ENCODE measurements at regions not wholly inside any gene's neighbourhood (a gene's known extent, or its start where the extent isn't known, plus 50 kb on each side); places are given as distances from the start of the nearest gene placed in this dataset.

DNA sequence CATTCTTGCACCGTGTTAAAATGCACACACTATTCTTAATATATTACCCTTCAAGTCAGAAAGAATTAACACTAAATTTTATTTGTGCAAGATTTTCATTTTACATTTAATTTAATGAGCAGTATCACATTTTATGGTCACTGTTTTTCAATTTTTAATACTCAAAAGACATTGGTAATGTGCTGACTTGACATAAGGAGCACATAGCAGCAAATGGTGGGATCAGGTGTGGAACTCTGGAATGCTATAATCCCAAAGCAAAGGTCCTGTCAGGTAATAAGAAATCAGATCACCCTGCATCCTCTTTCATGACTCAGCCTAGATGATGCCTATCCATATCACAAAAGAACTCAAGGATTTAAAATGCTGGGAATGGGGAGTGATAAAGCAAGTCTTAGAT, 55.6 kb upstream of the SPAG16 start:
- Histone ChIP-seq H3K4me3 (ENCODE audit: insufficient read depth, low read depth, low read length) (no peak overlapping the region), H3K27me3 (ENCODE audit: control insufficient read depth, insufficient read depth, low read length, poor library complexity, severe bottlenecking) (no peaks in the 10 kb centered on the region), H3K4me1 (ENCODE audit: control insufficient read depth, insufficient read depth, low read length) (peaks cover 12% of the 10 kb centered on the region), H3K36me3 (ENCODE audit: control insufficient read depth, insufficient read depth, low read length) (no peaks in the 10 kb centered on the region), H3K9me3 (ENCODE audit: control insufficient read depth, low read length) (no peaks in the 10 kb centered on the region), H3K27ac (ENCODE audit: insufficient read depth, low read depth, low read length, poor library complexity, severe bottlenecking) (no peak overlapping the region)
- 88 to 100% methylated on average over 1 of the region's 1 CpG for WGBS, 2 experiments

DNA sequence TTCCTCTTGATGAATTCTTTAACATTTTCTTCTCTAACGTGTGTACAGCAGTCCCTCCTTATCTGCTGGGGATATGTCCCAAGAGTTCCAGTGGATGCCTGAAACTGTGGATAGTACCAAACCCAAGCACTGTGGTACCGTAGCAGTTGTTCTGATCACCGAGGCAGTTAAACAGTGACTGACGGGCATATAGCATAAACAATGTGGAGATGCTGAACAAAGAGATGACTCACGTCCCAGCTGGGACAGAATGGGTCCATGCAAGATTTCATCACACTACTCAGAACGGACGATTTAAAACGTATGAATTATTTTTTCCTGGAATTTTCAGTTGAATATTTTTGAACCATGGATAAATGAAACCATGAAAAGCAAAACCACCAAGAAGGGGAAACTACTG, 54.5 kb upstream of the SPAG16 start:
- no peak overlapping the region for H3K4me3 ChIP-seq (ENCODE audit: insufficient read depth, low read depth, low read length)
- H3K4me1 ChIP-seq (ENCODE audit: control insufficient read depth, insufficient read depth, low read length): peaks cover 20% of the 10 kb centered on the region
- H3K9me3 ChIP-seq (ENCODE audit: control insufficient read depth, low read length): no peaks in the 10 kb centered on the region
- H3K27me3 ChIP-seq (ENCODE audit: control insufficient read depth, insufficient read depth, low read length, poor library complexity, severe bottlenecking): no peaks in the 10 kb centered on the region
- no peak overlapping the region for H3K27ac ChIP-seq (ENCODE audit: insufficient read depth, low read depth, low read length, poor library complexity, severe bottlenecking)
- H3K36me3 ChIP-seq (ENCODE audit: control insufficient read depth, insufficient read depth, low read length): no peaks in the 10 kb centered on the region
- 77 to 89% methylated on average over 8 of the region's 8 CpGs for WGBS, 2 experiments

DNA sequence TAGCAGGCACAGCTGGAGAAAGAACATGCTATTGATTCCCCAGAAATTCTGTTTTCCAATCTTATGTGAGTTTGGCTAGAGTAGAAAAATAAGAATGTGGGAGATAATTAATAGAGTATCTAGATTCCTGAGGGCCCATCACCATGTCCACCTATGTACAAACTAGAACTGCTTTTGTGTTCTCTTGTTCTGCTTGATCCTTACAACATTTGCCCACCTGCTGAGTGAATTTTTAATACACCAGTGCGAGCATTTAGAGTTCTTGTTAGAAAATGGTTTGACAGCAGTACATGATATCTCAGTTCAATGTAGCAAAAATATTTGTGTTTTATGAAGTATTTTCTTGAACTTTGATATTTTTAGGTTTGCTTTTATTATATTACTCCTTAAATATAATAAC, 52.3 kb upstream of the SPAG16 start:
- Histone ChIP-seq H3K27me3 (ENCODE audit: control insufficient read depth, insufficient read depth, low read length, poor library complexity, severe bottlenecking) (no peaks in the 10 kb centered on the region), H3K4me3 (ENCODE audit: insufficient read depth, low read depth, low read length) (no peak overlapping the region), H3K9me3 (ENCODE audit: control insufficient read depth, low read length) (no peaks in the 10 kb centered on the region), H3K27ac (ENCODE audit: insufficient read depth, low read depth, low read length, poor library complexity, severe bottlenecking) (no peak overlapping the region), H3K36me3 (ENCODE audit: control insufficient read depth, insufficient read depth, low read length) (no peaks in the 10 kb centered on the region), H3K4me1 (ENCODE audit: control insufficient read depth, insufficient read depth, low read length) (peaks cover 23% of the 10 kb centered on the region)
- 100% methylated on average over 1 of the region's 1 CpG for WGBS, 2 experiments

DNA sequence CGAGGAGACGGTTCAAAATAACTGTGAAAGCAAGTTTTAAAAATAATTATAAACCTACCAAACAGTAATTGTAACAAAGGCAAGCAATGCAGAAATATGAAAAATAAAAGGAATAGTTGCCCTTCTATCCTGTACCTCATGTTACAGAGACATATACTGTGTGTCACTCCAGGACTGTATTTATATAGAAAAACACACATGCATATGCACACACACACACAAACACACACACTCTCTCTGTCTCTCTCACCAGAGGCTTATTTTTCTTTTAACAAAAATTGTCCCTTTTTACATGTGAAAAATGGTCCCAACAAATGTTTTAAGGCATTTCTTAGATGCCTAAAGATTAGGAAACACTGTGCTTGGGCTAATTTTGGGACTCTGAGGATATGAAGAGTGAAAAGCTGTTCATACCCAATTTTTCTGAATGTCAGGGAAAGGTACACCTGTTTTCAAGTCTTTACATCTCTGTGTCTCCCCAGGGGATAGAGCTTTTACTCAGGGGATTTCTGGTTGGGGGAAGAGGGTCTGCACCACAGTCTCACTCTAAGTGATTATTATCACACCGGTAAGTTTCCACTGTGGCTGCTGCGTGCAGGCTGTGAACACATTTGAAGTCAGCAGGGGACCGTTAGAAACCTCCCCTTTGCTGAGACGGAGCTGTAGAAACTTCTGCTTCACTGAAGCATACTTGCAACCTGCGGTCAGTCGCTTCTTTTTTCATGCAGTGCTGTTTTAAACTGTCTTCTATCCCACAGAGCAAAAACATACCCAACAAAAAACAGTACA, 51.4 kb upstream of the SPAG16 start:
- Histone ChIP-seq H3K36me3 (ENCODE audit: control insufficient read depth, insufficient read depth, low read length) (no peaks in the 10 kb centered on the region), H3K27ac (ENCODE audit: insufficient read depth, low read depth, low read length, poor library complexity, severe bottlenecking) (peak overlapping the region; percentile 29), H3K4me1 (ENCODE audit: control insufficient read depth, insufficient read depth, low read length) (peaks cover 23% of the 10 kb centered on the region), H3K27me3 (ENCODE audit: control insufficient read depth, insufficient read depth, low read length, poor library complexity, severe bottlenecking) (no peaks in the 10 kb centered on the region), H3K4me3 (ENCODE audit: insufficient read depth, low read depth, low read length) (no peak overlapping the region), H3K9me3 (ENCODE audit: control insufficient read depth, low read length) (no peaks in the 10 kb centered on the region)
- 1 to 25% methylated on average over 6 to 8 of the region's 8 CpGs for WGBS, 2 experiments

DNA sequence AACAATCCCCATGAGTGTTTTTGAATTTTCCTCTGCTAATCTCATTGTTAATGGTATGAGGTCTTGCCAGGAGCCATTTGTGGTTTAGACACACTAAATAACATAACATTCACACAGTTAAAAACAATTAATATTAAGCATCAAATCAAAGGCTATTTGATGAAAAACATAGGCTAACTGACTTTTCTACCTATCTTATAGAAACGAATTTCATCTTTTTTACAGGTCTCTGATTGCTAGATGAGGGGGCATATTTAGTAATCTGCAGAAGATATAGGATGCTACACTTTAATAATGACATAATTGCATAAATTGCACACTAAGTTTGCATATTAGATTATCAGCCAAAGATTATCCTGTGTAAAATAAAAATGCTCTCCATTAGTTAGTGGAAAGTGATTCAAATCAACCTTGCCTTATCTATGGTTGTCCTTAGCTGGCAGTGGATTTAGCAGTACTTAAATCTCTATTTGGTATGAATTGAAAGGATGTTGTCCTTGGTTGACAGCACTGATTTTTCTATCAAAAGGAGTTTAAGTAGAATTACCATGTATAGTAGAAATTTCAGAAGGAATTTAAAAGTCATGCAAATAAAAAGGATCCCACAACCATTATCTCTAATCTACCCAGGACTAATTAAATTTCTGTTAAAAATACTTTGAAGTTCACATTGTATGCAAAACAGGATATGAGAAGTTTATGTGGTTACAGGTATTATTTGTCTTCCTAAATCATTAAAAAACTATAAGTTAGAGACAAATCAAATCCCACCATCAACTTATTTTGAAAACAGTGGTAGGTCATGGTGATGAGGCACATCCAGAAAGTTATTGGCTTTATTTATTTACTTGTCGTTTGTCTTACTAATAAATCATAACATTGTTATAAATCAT, 50.6 kb upstream of the SPAG16 start:
- WGBS, 2 experiments: 20% methylated on average over 1 of the region's 2 CpGs; no CpG with 5 or more reads in 1 of the 2 experiments
- H3K36me3 ChIP-seq (ENCODE audit: control insufficient read depth, insufficient read depth, low read length): no peaks in the 10 kb centered on the region
- H3K27me3 ChIP-seq (ENCODE audit: control insufficient read depth, insufficient read depth, low read length, poor library complexity, severe bottlenecking): no peaks in the 10 kb centered on the region
- H3K4me3 ChIP-seq (ENCODE audit: insufficient read depth, low read depth, low read length): no peak overlapping the region
- H3K27ac ChIP-seq (ENCODE audit: insufficient read depth, low read depth, low read length, poor library complexity, severe bottlenecking): peak overlapping the region; percentile 29
- no peaks in the 10 kb centered on the region for H3K9me3 ChIP-seq (ENCODE audit: control insufficient read depth, low read length)
- peaks cover 23% of the 10 kb centered on the region for H3K4me1 ChIP-seq (ENCODE audit: control insufficient read depth, insufficient read depth, low read length)

Data from ectodermal cell (in vitro differentiated cells).